Nephron progenitor cell (in vitro differentiated cells): ENCODE measurements at regions not wholly inside any gene's neighbourhood (a gene's known extent, or its start where the extent isn't known, plus 50 kb on each side); places are given as distances from the start of the nearest gene placed in this dataset.

Experiments used
- DNase-seq: peaks from one replicate; pipeline ENCODE4 v3.0.0; 2021
- H3K27ac Mint-ChIP-seq: 2 replicates; pipeline ENCODE4 v1.8.0; 2021; ENCODE audit warnings: mild to moderate bottlenecking, moderate library complexity, mixed read lengths
- H3K27me3 Mint-ChIP-seq: 2 replicates; pipeline ENCODE4 v1.8.0; 2021; ENCODE audit warnings: mild to moderate bottlenecking, low read depth, mixed read lengths; ENCODE audit not compliant: poor library complexity
- H3K36me3 Mint-ChIP-seq: 2 replicates; pipeline ENCODE4 v1.8.0; 2021; ENCODE audit warnings: low read depth, mixed read lengths
- H3K4me1 Mint-ChIP-seq: 2 replicates; pipeline ENCODE4 v1.8.0; 2021; ENCODE audit warnings: mixed read lengths
- H3K4me3 Mint-ChIP-seq: 2 replicates; pipeline ENCODE4 v1.8.0; 2021; ENCODE audit warnings: mild to moderate bottlenecking, moderate library complexity, mixed read lengths
- H3K9me3 Mint-ChIP-seq: 2 replicates; pipeline ENCODE4 v1.8.0; 2021; ENCODE audit warnings: mild to moderate bottlenecking, moderate library complexity, mixed read lengths
- CTCF ChIP-seq: fragments of 200-600 bp; sonication (generic); IDR thresholded peaks from 2 replicates; pipeline ENCODE4 v1.5.0; 2021; ENCODE audit warnings: antibody characterized with exemption

DNA sequence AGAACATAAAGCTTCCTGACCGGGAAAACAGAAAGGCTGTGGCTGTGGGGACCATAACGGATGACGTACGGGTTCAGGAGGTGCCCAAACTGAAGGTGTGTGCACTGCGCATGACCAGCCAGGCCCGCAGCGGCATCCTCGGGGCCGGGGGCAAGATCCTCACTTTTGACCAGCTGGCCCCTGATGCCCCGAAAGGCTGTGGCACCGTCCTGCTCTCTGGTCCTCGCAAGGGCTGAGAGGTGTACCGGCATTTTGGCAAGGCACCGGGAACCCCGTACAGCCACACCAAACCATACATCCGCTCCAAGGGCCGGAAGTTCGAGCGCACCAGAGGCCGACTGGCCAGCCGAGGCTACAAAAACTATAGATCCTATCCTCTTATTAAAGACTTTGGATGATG, 179.3 kb downstream of the PTN start:
- no peak for DNase-seq
- Mint-ChIP-seq H3K9me3 (no peaks in the 10 kb centered on the region), H3K4me1 (peaks cover under 1% of the 10 kb centered on the region), H3K27me3 (peaks cover 5% of the 10 kb centered on the region), H3K27ac (no peak overlapping the region), H3K4me3 (no peak overlapping the region), H3K36me3 (no peaks in the 10 kb centered on the region)
- no peak for TF ChIP-seq CTCF

GRCh38 chr7:137160236-137160635, 183.3 kb downstream of the PTN start:
- no peaks in the 10 kb centered on the region for H3K36me3 Mint-ChIP-seq
- no peak overlapping the region for H3K27ac Mint-ChIP-seq
- peaks cover 4% of the 10 kb centered on the region for H3K9me3 Mint-ChIP-seq
- DNase-seq: no peak
- no peaks in the 10 kb centered on the region for H3K27me3 Mint-ChIP-seq
- no peaks in the 10 kb centered on the region for H3K4me1 Mint-ChIP-seq
- no peak overlapping the region for H3K4me3 Mint-ChIP-seq
- TF ChIP-seq CTCF: no peak

- Mint-ChIP-seq H3K27ac (no peak overlapping the region), H3K4me3 (no peak overlapping the region), H3K27me3 (no peaks in the 10 kb centered on the region)
Observed at GRCh38 chr7:137157256-137157655, 186.3 kb downstream of the PTN start.

DNA sequence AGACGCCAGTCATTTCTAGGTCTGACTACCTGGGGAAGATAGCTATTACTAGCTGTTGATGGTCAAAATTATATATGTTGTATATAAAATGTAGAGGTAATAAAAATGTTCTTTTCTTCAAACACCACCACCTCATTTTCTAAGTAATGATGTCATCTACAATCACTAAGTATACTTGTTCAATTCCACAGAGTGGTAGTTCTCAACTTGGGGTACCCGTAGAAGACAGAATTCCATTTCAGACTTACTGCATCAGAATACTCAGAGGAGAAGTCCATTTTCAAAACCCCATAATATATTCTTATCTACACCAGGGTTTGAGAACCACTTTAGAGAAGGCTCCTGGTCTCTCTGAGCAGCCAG, 191.9 kb downstream of the PTN start:
- H3K27me3 Mint-ChIP-seq: no peaks in the 10 kb centered on the region
- no peaks in the 10 kb centered on the region for H3K4me1 Mint-ChIP-seq
- TF ChIP-seq CTCF: no peak
- no peak for DNase-seq
- no peaks in the 10 kb centered on the region for H3K36me3 Mint-ChIP-seq
- H3K27ac Mint-ChIP-seq: no peak overlapping the region
- no peak overlapping the region for H3K4me3 Mint-ChIP-seq
- H3K9me3 Mint-ChIP-seq: no peaks in the 10 kb centered on the region

More at GRCh38 chr7:137157256-137157655, 186.3 kb downstream of the PTN start:
- H3K4me1 Mint-ChIP-seq: no peaks in the 10 kb centered on the region
- H3K9me3 Mint-ChIP-seq: peaks cover 4% of the 10 kb centered on the region
- no peaks in the 10 kb centered on the region for H3K36me3 Mint-ChIP-seq
- DNase-seq: no peak
- TF ChIP-seq CTCF: no peak

DNA sequence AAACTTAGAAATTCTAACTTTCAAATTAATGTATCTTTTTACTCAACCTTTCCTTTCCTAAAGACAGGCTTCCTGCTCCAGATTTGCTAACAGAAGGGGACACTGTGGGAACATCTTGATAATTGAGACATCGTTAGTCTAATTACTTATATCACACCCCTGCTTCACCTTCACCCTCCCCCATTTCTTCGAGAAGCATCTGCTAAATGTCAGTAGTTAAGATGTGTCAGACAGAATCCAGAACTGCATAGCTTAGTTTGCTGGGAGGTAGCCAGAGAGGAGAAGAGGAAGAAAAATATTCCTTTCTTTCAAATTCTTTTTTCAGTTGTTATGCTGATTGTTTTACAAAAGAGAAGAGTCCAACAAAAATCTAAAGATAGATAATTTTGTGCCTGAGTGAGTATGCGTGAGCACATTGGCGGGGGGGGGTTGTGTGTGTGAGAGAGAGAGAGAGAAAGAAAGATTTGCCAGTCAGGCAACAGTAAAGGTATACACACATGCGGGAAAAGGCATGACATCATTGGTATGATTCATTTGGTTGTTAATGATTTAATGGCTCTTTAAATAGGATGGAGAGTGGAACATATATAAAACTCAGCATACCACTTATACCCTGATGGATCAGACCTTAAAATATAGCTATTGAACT, 192.4 kb downstream of the PTN start:
- Mint-ChIP-seq H3K9me3 (no peaks in the 10 kb centered on the region), H3K36me3 (no peaks in the 10 kb centered on the region), H3K4me1 (no peaks in the 10 kb centered on the region), H3K27ac (no peak overlapping the region), H3K27me3 (no peaks in the 10 kb centered on the region), H3K4me3 (no peak overlapping the region)
- TF ChIP-seq CTCF: no peak
- DNase-seq: no peak

DNA sequence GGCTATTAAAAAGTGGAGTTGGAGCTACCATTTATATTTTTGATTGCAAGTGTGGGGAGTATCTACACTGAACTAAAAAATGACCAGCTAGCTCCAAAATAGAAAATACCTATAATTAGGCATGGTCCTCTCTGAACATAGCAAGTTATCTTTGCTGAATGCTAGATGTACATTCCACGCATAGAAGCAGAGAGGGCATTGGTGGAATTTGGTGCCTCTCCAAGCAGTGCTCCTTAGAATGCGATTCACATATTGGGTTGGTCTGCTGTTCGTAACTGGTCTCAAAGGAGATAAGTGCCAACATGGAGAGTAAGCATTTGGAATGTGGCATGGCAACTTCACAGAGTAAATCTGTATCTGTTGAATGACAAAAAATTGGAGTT, 196.2 kb downstream of the PTN start:
- Mint-ChIP-seq H3K9me3 (peaks cover 5% of the 10 kb centered on the region), H3K4me3 (no peak overlapping the region), H3K4me1 (no peaks in the 10 kb centered on the region), H3K36me3 (no peaks in the 10 kb centered on the region), H3K27ac (no peak overlapping the region), H3K27me3 (no peaks in the 10 kb centered on the region)
- DNase-seq: no peak
- no peak for TF ChIP-seq CTCF
